ENCODE measurements at regions not wholly inside any gene's neighbourhood (a gene's known extent, or its start where the extent isn't known, plus 50 kb on each side); places are given as distances from the start of the nearest gene placed in this dataset.

DNA sequence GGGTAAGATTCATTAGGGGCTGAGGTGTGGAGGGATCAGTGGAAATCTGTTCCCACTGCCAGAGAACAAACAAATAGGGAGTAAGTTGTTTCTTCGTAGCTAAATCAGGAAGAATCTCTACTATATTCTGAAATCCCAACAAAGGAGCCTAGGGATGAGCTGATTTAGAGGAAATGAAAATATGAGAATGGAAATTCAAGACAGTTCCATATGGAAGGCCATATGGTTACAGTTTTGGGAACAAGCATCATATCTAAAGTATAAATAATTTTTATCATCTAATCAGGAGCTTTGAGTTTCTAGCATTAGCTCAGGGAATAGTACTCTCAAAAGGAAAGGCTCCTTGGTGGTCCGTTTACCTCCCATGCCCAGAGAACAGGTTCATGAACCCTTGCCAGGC is 218.2 kb downstream of the AASDH start:
- no peaks in the 10 kb centered on the region for H3K36me3 ChIP-seq (replicated peaks in 1 of 2; ENCODE audit: control insufficient read depth in 1 of 2, insufficient read depth in 2 of 2, low read length in 2 of 2)
- no peaks in the 10 kb centered on the region for H3K4me1 ChIP-seq (ENCODE audit: control insufficient read depth in 1 of 2, insufficient read depth in 2 of 2, low read length in 2 of 2)
- H2AFZ ChIP-seq (ENCODE audit: insufficient read depth, low read depth, low read length, poor library complexity, severe bottlenecking), result no peak overlapping the region
- no peaks in the 10 kb centered on the region for H4K20me1 ChIP-seq (ENCODE audit: insufficient read depth, low read length)
- no peaks in the 10 kb centered on the region for H3K27me3 ChIP-seq (ENCODE audit: control insufficient read depth in 2 of 2, insufficient read depth in 2 of 2, low read length in 2 of 2)
- H3K9ac ChIP-seq (ENCODE audit: insufficient read depth, low read length, poor library complexity, severe bottlenecking), result no peak overlapping the region
- no CpG with 5 or more reads among the region's 2 CpGs for WGBS (ENCODE audit: insufficient coverage)
- H3K27ac ChIP-seq (ENCODE audit: low read depth in 1 of 2, low read length in 2 of 2), result no peak overlapping the region
- H3K4me3 ChIP-seq (replicated peaks in 1 of 3; ENCODE audit: low read depth in 2 of 3, low read length in 3 of 3), result no peak overlapping the region
- Mint-ChIP-seq H3K4me1 (no peaks in the 10 kb centered on the region), H3K4me3 (no peak overlapping the region), H3K36me3 (no peaks in the 10 kb centered on the region), H3K27ac (no peak overlapping the region), H3K27me3 (ENCODE audit: low read depth in 3 of 3) (peaks cover 0 to 2% (median 1%) of the 10 kb centered on the region in 3 donors), H3K9me3 (peaks cover 0 to 7% (median 3%) of the 10 kb centered on the region in 7 donors)
- DNase-seq, result no peak
- intact Hi-C loops (cut with micrococcal nuclease), result no loop called here
- H3K79me2 ChIP-seq (ENCODE audit: insufficient read depth, low read length), result no peaks in the 10 kb centered on the region
- TF ChIP-seq, protein P1, sequence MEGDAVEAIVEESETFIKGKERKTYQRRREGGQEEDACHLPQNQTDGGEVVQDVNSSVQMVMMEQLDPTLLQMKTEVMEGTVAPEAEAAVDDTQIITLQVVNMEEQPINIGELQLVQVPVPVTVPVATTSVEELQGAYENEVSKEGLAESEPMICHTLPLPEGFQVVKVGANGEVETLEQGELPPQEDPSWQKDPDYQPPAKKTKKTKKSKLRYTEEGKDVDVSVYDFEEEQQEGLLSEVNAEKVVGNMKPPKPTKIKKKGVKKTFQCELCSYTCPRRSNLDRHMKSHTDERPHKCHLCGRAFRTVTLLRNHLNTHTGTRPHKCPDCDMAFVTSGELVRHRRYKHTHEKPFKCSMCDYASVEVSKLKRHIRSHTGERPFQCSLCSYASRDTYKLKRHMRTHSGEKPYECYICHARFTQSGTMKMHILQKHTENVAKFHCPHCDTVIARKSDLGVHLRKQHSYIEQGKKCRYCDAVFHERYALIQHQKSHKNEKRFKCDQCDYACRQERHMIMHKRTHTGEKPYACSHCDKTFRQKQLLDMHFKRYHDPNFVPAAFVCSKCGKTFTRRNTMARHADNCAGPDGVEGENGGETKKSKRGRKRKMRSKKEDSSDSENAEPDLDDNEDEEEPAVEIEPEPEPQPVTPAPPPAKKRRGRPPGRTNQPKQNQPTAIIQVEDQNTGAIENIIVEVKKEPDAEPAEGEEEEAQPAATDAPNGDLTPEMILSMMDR (IDR thresholded peaks at IDR 0.05), result no peak
- no peaks in the 10 kb centered on the region for H3K9me3 ChIP-seq (replicated peaks in 1 of 2; ENCODE audit: control insufficient read depth in 1 of 2, insufficient read depth in 1 of 2, low read length in 2 of 2)
- H3K4me2 ChIP-seq (replicated peaks; ENCODE audit: extremely low read depth, low read length, poor library complexity, severe bottlenecking), result no peak overlapping the region

DNA sequence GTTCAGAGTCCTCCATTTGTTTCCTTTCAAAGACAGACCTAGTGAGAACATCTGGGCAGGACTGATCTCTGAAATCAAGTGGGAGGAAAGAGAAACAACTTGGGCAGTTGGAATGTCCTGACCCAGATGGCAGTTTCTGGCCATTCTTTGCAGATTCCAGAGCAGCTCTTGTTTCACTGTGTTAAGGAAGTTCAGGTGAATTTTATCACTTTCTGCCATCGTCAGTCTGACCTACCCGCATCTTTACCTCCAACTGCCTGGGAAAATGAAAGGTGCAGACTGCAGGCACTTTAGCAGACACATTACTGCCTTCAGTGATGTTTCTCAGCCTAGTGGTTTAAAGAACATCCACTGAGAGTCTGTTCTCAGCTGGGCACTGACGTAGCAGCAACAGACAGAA is 216.2 kb downstream of the CEP135 start:
- H3K27ac Mint-ChIP-seq, result no peak overlapping the region
- H3K27ac ChIP-seq (ENCODE audit: low read depth in 1 of 2, low read length in 2 of 2), result no peak overlapping the region
- intact Hi-C loops (cut with micrococcal nuclease), result no loop called here
- no peaks in the 10 kb centered on the region for H3K36me3 ChIP-seq (replicated peaks in 1 of 2; ENCODE audit: control insufficient read depth in 1 of 2, insufficient read depth in 2 of 2, low read length in 2 of 2)
- H3K9me3 Mint-ChIP-seq, result peaks cover 0 to 7% (median 2%) of the 10 kb centered on the region in 7 donors
- H3K79me2 ChIP-seq (ENCODE audit: insufficient read depth, low read length), result no peaks in the 10 kb centered on the region
- no peaks in the 10 kb centered on the region for H4K20me1 ChIP-seq (ENCODE audit: insufficient read depth, low read length)
- no peaks in the 10 kb centered on the region for H3K4me1 ChIP-seq (ENCODE audit: control insufficient read depth in 1 of 2, insufficient read depth in 2 of 2, low read length in 2 of 2)
- peaks cover 1 to 2% (median 2%) of the 10 kb centered on the region in 3 donors for H3K27me3 Mint-ChIP-seq (ENCODE audit: low read depth in 3 of 3)
- no peaks in the 10 kb centered on the region for H3K27me3 ChIP-seq (ENCODE audit: control insufficient read depth in 2 of 2, insufficient read depth in 2 of 2, low read length in 2 of 2)
- H3K36me3 Mint-ChIP-seq, result no peaks in the 10 kb centered on the region
- no peak overlapping the region for H3K4me3 ChIP-seq (replicated peaks in 1 of 3; ENCODE audit: low read depth in 2 of 3, low read length in 3 of 3)
- no peak overlapping the region for H2AFZ ChIP-seq (ENCODE audit: insufficient read depth, low read depth, low read length, poor library complexity, severe bottlenecking)
- H3K9ac ChIP-seq (ENCODE audit: insufficient read depth, low read length, poor library complexity, severe bottlenecking), result no peak overlapping the region
- TF ChIP-seq, protein P1 (IDR thresholded peaks at IDR 0.05), result no peak
- H3K9me3 ChIP-seq (replicated peaks in 1 of 2; ENCODE audit: control insufficient read depth in 1 of 2, insufficient read depth in 1 of 2, low read length in 2 of 2), result no peaks in the 10 kb centered on the region
- H3K4me2 ChIP-seq (replicated peaks; ENCODE audit: extremely low read depth, low read length, poor library complexity, severe bottlenecking), result no peak overlapping the region
- no peak overlapping the region for H3K4me3 Mint-ChIP-seq
- no peak for DNase-seq
- 93% methylated on average over 3 of the region's 3 CpGs for WGBS (ENCODE audit: insufficient coverage)
- no peaks in the 10 kb centered on the region for H3K4me1 Mint-ChIP-seq
